ENCODE measurements at regions not wholly inside any gene's neighbourhood (a gene's known extent, or its start where the extent isn't known, plus 50 kb on each side); places are given as distances from the start of the nearest gene placed in this dataset.

DNA sequence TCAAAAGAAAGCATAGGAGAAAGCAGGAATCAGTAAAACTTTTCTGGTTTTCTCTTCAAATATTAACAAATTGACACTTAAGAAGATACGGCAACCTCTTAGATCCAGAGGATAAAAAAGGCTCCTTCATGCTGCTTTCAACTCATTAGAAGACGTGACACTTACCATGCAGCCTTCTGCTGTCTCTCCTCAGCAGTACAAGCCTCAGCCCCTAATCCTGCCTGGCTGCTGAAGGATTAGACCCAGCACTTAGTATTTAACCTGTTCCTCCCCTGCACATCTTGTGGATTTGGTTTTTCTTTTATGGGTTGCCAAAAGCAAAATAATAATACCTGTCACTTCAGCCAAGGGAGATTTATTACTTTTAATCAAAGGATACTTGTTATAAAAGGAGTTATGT, 108.4 kb downstream of the LYZL1 start:
- TF ChIP-seq, protein P1, sequence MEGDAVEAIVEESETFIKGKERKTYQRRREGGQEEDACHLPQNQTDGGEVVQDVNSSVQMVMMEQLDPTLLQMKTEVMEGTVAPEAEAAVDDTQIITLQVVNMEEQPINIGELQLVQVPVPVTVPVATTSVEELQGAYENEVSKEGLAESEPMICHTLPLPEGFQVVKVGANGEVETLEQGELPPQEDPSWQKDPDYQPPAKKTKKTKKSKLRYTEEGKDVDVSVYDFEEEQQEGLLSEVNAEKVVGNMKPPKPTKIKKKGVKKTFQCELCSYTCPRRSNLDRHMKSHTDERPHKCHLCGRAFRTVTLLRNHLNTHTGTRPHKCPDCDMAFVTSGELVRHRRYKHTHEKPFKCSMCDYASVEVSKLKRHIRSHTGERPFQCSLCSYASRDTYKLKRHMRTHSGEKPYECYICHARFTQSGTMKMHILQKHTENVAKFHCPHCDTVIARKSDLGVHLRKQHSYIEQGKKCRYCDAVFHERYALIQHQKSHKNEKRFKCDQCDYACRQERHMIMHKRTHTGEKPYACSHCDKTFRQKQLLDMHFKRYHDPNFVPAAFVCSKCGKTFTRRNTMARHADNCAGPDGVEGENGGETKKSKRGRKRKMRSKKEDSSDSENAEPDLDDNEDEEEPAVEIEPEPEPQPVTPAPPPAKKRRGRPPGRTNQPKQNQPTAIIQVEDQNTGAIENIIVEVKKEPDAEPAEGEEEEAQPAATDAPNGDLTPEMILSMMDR (IDR thresholded peaks at IDR 0.05) = no peak
- TF ChIP-seq POLR2A (IDR thresholded peaks at IDR 0.05) = no peak
- no peak for TF ChIP-seq EP300 (IDR thresholded peaks at IDR 0.05)

Measured in ovary (tissue), 3 donors.